ENCODE measurements at regions not wholly inside any gene's neighbourhood (a gene's known extent, or its start where the extent isn't known, plus 50 kb on each side); places are given as distances from the start of the nearest gene placed in this dataset.
"Not testable (repeated sequence)": the region's sequence is repeated elsewhere in the genome, so short reads cannot be mapped to it uniquely, and the experiment has no call there.

- Histone ChIP-seq H3K36me3 (no peaks in the 10 kb centered on the region), H3K4me1 (peaks cover 9% of the 10 kb centered on the region), H3K27ac (no peak overlapping the region), H3K9ac (no peak overlapping the region), H3K4me2 (no peak overlapping the region), H4K20me1 (no peaks in the 10 kb centered on the region), H3K9me3 (no peaks in the 10 kb centered on the region), H3K4me3 (no peak overlapping the region), H3K27me3 (no peaks in the 10 kb centered on the region)
- no peak for TF ChIP-seq Cebpa-rat (IDR thresholded peaks at IDR 0.05)
Measured at GRCh38 chr9:106772523-106773290, 90.3 kb upstream of the ZNF462 start.

- H3K27ac ChIP-seq, result no peak overlapping the region
- no peaks in the 10 kb centered on the region for H3K9me3 ChIP-seq
- H3K4me3 ChIP-seq, result no peak overlapping the region
- no peak for TF ChIP-seq Cebpa-rat (IDR thresholded peaks at IDR 0.05)
- H3K4me1 ChIP-seq, result peaks cover 9% of the 10 kb centered on the region
- no peak overlapping the region for H3K4me2 ChIP-seq
- H3K36me3 ChIP-seq, result no peaks in the 10 kb centered on the region
- no peaks in the 10 kb centered on the region for H3K27me3 ChIP-seq
- H4K20me1 ChIP-seq, result no peaks in the 10 kb centered on the region
- no peak overlapping the region for H3K9ac ChIP-seq
Measured at GRCh38 chr9:106773750-106774149, 89.2 kb upstream of the ZNF462 start.

- Histone ChIP-seq H3K4me1 (peaks cover 9% of the 10 kb centered on the region), H3K9me3 (no peaks in the 10 kb centered on the region), H3K36me3 (no peaks in the 10 kb centered on the region), H4K20me1 (no peaks in the 10 kb centered on the region), H3K4me2 (peak overlapping the region; percentile 6; the same call in 1 of the 2 replicates), H3K9ac (no peak overlapping the region), H3K27ac (no peak overlapping the region), H3K4me3 (no peak overlapping the region), H3K27me3 (no peaks in the 10 kb centered on the region)
- TF ChIP-seq Cebpa-rat (IDR thresholded peaks at IDR 0.05), result no peak
Measured at GRCh38 chr9:106775960-106776359, 87.0 kb upstream of the ZNF462 start.

GRCh38 chr9:106779796-106780195, 83.2 kb upstream of the ZNF462 start:
- Histone ChIP-seq H3K27me3 (no peaks in the 10 kb centered on the region), H3K9me3 (no peaks in the 10 kb centered on the region), H3K4me1 (peaks cover 9% of the 10 kb centered on the region), H3K27ac (no peak overlapping the region), H4K20me1 (no peaks in the 10 kb centered on the region), H3K4me2 (no peak overlapping the region), H3K4me3 (no peak overlapping the region), H3K9ac (no peak overlapping the region), H3K36me3 (no peaks in the 10 kb centered on the region)
- TF ChIP-seq Cebpa-rat (IDR thresholded peaks at IDR 0.05), result no peak

GRCh38 chr9:106783121-106783520, 79.8 kb upstream of the ZNF462 start:
- H3K9me3 ChIP-seq, result no peaks in the 10 kb centered on the region
- no peak overlapping the region for H3K9ac ChIP-seq
- H3K4me1 ChIP-seq, result no peaks in the 10 kb centered on the region
- H3K36me3 ChIP-seq, result no peaks in the 10 kb centered on the region
- H4K20me1 ChIP-seq, result no peaks in the 10 kb centered on the region
- no peak overlapping the region for H3K4me3 ChIP-seq
- H3K4me2 ChIP-seq, result no peak overlapping the region
- no peak for TF ChIP-seq Cebpa-rat (IDR thresholded peaks at IDR 0.05)
- H3K27me3 ChIP-seq, result no peaks in the 10 kb centered on the region
- H3K27ac ChIP-seq, result no peak overlapping the region

- H3K4me1 ChIP-seq, result no peaks in the 10 kb centered on the region
- H3K36me3 ChIP-seq, result no peaks in the 10 kb centered on the region
- no peaks in the 10 kb centered on the region for H3K27me3 ChIP-seq
- no peak for TF ChIP-seq Cebpa-rat (IDR thresholded peaks at IDR 0.05)
- no peaks in the 10 kb centered on the region for H3K9me3 ChIP-seq
- no peak overlapping the region for H3K4me3 ChIP-seq
- H3K4me2 ChIP-seq, result no peak overlapping the region
- no peak overlapping the region for H3K27ac ChIP-seq
- H3K9ac ChIP-seq, result no peak overlapping the region
- H4K20me1 ChIP-seq, result no peaks in the 10 kb centered on the region
Measured at GRCh38 chr9:106784076-106784475, 78.9 kb upstream of the ZNF462 start.

- Histone ChIP-seq H3K9ac (no peak overlapping the region), H4K20me1 (no peaks in the 10 kb centered on the region), H3K4me1 (no peaks in the 10 kb centered on the region), H3K4me3 (no peak overlapping the region), H3K27ac (no peak overlapping the region), H3K27me3 (no peaks in the 10 kb centered on the region), H3K36me3 (no peaks in the 10 kb centered on the region), H3K9me3 (no peaks in the 10 kb centered on the region), H3K4me2 (no peak overlapping the region)
- TF ChIP-seq Cebpa-rat (IDR thresholded peaks at IDR 0.05), result no peak
Measured at GRCh38 chr9:106785200-106785599, 77.8 kb upstream of the ZNF462 start.

- not testable (repeated sequence) for H3K36me3 ChIP-seq, H3K4me3 ChIP-seq
Measured at GRCh38 chr9:106788021-106788420, 74.9 kb upstream of the ZNF462 start.

GRCh38 chr9:106795031-106795430, 67.9 kb upstream of the ZNF462 start:
- Histone ChIP-seq H3K36me3 (no peaks in the 10 kb centered on the region), H3K4me3 (no peak overlapping the region), H3K27me3 (no peaks in the 10 kb centered on the region), H3K4me1 (no peaks in the 10 kb centered on the region), H3K4me2 (no peak overlapping the region), H3K9ac (no peak overlapping the region), H3K9me3 (no peaks in the 10 kb centered on the region), H4K20me1 (no peaks in the 10 kb centered on the region), H3K27ac (no peak overlapping the region)
- TF ChIP-seq Cebpa-rat (IDR thresholded peaks at IDR 0.05), result no peak

More at GRCh38 chr9:106788021-106788420, 74.9 kb upstream of the ZNF462 start:
- not testable (repeated sequence) for H4K20me1 ChIP-seq, H3K27me3 ChIP-seq, H3K9me3 ChIP-seq, H3K9ac ChIP-seq, H3K4me2 ChIP-seq, H3K4me1 ChIP-seq, H3K27ac ChIP-seq

- H3K27me3 ChIP-seq, result no peaks in the 10 kb centered on the region
- no peak overlapping the region for H3K4me2 ChIP-seq
- no peak overlapping the region for H3K9ac ChIP-seq
- no peaks in the 10 kb centered on the region for H4K20me1 ChIP-seq
- no peaks in the 10 kb centered on the region for H3K36me3 ChIP-seq
- H3K9me3 ChIP-seq, result no peaks in the 10 kb centered on the region
- H3K4me3 ChIP-seq, result no peak overlapping the region
- no peak for TF ChIP-seq Cebpa-rat (IDR thresholded peaks at IDR 0.05)
- H3K27ac ChIP-seq, result no peak overlapping the region
- H3K4me1 ChIP-seq, result no peaks in the 10 kb centered on the region
Measured at GRCh38 chr9:106796771-106797170, 66.2 kb upstream of the ZNF462 start.

GRCh38 chr9:106797299-106797698, 65.7 kb upstream of the ZNF462 start:
- no peaks in the 10 kb centered on the region for H3K36me3 ChIP-seq
- no peaks in the 10 kb centered on the region for H3K27me3 ChIP-seq
- no peak overlapping the region for H3K9ac ChIP-seq
- no peaks in the 10 kb centered on the region for H4K20me1 ChIP-seq
- H3K4me1 ChIP-seq, result no peaks in the 10 kb centered on the region
- no peak for TF ChIP-seq Cebpa-rat (IDR thresholded peaks at IDR 0.05)
- H3K4me2 ChIP-seq, result no peak overlapping the region
- H3K9me3 ChIP-seq, result no peaks in the 10 kb centered on the region
- H3K27ac ChIP-seq, result no peak overlapping the region
- H3K4me3 ChIP-seq, result no peak overlapping the region
